HEK293 (cell line): ENCODE measurements at regions not wholly inside any gene's neighbourhood (a gene's known extent, or its start where the extent isn't known, plus 50 kb on each side); places are given as distances from the start of the nearest gene placed in this dataset.

ENCODE experiments used
- CTCF ChIP-seq: fragments of 450-650 bp; formaldehyde crosslinking; IDR thresholded peaks from 2 replicates; pipeline ENCODE4 v1.5.1; 2016; ENCODE audit warnings: missing biosample characterization, missing genetic modification characterization
- GLIS2 ChIP-seq: fragments of 450-650 bp; formaldehyde crosslinking; IDR thresholded peaks from 2 replicates; pipeline ENCODE4 v1.5.1; 2016; ENCODE audit warnings: missing biosample characterization, missing genetic modification characterization
- INSM2 ChIP-seq: fragments of 450-650 bp; formaldehyde crosslinking; IDR thresholded peaks from 2 replicates; pipeline ENCODE4 v1.5.1; 2016; ENCODE audit warnings: missing biosample characterization, missing genetic modification characterization
- PRDM1 ChIP-seq: fragments of 450-650 bp; formaldehyde crosslinking; IDR thresholded peaks from 2 replicates; pipeline ENCODE4; 2016; ENCODE audit warnings: missing biosample characterization, missing genetic modification characterization
- REPIN1 ChIP-seq: fragments of 450-650 bp; formaldehyde crosslinking; IDR thresholded peaks from 2 replicates; pipeline ENCODE4 v1.5.1; 2017; ENCODE audit warnings: missing biosample characterization, missing genetic modification characterization, low read depth
- YY1 ChIP-seq: fragments of 450-650 bp; formaldehyde crosslinking; IDR thresholded peaks from 2 replicates; pipeline ENCODE4 v1.5.1; 2018; ENCODE audit warnings: missing biosample characterization, missing genetic modification characterization
- ZBTB26 ChIP-seq: fragments of 450-650 bp; formaldehyde crosslinking; optimal IDR thresholded peaks from 2 replicates; pipeline ENCODE3; 2016; ENCODE audit warnings: missing biosample characterization, mild to moderate bottlenecking, missing genetic modification characterization
- ZNF175 ChIP-seq: fragments of 450-650 bp; formaldehyde crosslinking; IDR thresholded peaks from 2 replicates; pipeline ENCODE4 v1.5.1; 2016; ENCODE audit warnings: missing biosample characterization, missing genetic modification characterization
- ZNF391 ChIP-seq: fragments of 450-650 bp; formaldehyde crosslinking; IDR thresholded peaks from 2 replicates; pipeline ENCODE4 v1.5.1; 2016; ENCODE audit warnings: low read depth, missing biosample characterization, missing genetic modification characterization, borderline replicate concordance
- ZNF416 ChIP-seq: fragments of 450-650 bp; formaldehyde crosslinking; IDR thresholded peaks from 2 replicates; pipeline ENCODE4 v1.5.1; 2016; ENCODE audit warnings: missing biosample characterization, missing genetic modification characterization
- ZNF513 ChIP-seq: fragments of 450-650 bp; IDR thresholded peaks from 2 replicates; pipeline ENCODE4 v1.5.1; 2018; ENCODE audit warnings: missing biosample characterization, missing genetic modification characterization
- ZNF704 ChIP-seq: fragments of 450-650 bp; formaldehyde crosslinking; IDR thresholded peaks from 2 replicates; pipeline ENCODE4 v1.5.1; 2016; ENCODE audit warnings: missing biosample characterization, missing genetic modification characterization
- ZNF768 ChIP-seq: fragments of 450-650 bp; formaldehyde crosslinking; IDR thresholded peaks from 2 replicates; pipeline ENCODE4 v1.5.1; 2018; ENCODE audit warnings: missing biosample characterization, mild to moderate bottlenecking, missing genetic modification characterization
- ZNF792 ChIP-seq: fragments of 450-650 bp; formaldehyde crosslinking; IDR thresholded peaks from 2 replicates; pipeline ENCODE4 v1.5.1; 2016; ENCODE audit warnings: missing biosample characterization, missing genetic modification characterization

- TF ChIP-seq ZNF704 (tag by site-specific recombination) (no peak), ZNF792 (no peak), INSM2 (tag by site-specific recombination) (no peak), CTCF (tag by site-specific recombination) (no peak), ZBTB26 (tag by site-specific recombination) (no peak), ZNF513 (no peak), ZNF175 (tag by site-specific recombination) (no peak), ZNF391 (tag by site-specific recombination) (no peak), PRDM1 (tag by site-specific recombination) (no peak), YY1 (no peak), ZNF416 (tag by site-specific recombination) (no peak), REPIN1 (no peak), GLIS2 (no peak), ZNF768 (no peak)
These were observed 1746.4 kb upstream of the PCDH7 start for GRCh38 chr4:28973587-28974350.
